Aorta (tissue), 5 donors: ENCODE measurements at regions not wholly inside any gene's neighbourhood (a gene's known extent, or its start where the extent isn't known, plus 50 kb on each side); places are given as distances from the start of the nearest gene placed in this dataset.
A peak's percentile ranks its signal among the peaks of the same experiment; 100 is the strongest.

Experiments used
- ATAC-seq: fragments of 200-7000 bp; cut with Tn5 transposase; one replicate; pipeline ENCODE4 v1.9.1; 2022; ENCODE audit warnings: moderate library complexity; ENCODE audit not compliant: low FRiP score
- DNase-seq, 2 donors: peaks; one replicate each; pipeline ENCODE4 v3.0.0-alpha.2; 2020
- H3K27ac ChIP-seq, 2 donors: one replicate each; pipeline ENCODE4 v1.5.1; 2013; ENCODE audit warnings: low read length in 2 of 2, mild to moderate bottlenecking in 2 of 2, moderate library complexity in 2 of 2, control low read depth in 1 of 2, inconsistent platforms in 1 of 2, low read depth in 1 of 2
- H3K27me3 ChIP-seq, 2 donors: one replicate each; pipeline ENCODE4 v1.6.1; 2013; ENCODE audit warnings: control low read depth in 1 of 2, low read length in 1 of 2, mild to moderate bottlenecking in 1 of 2, moderate library complexity in 1 of 2; ENCODE audit not compliant: insufficient read depth in 2 of 2, control insufficient read depth in 1 of 2
- H3K36me3 ChIP-seq, 2 donors: one replicate each; pipeline ENCODE4 v1.6.1; 2013; ENCODE audit warnings: control low read depth in 1 of 2, low read length in 1 of 2, mild to moderate bottlenecking in 1 of 2; ENCODE audit not compliant: insufficient read depth in 2 of 2, control insufficient read depth in 1 of 2
- H3K4me1 ChIP-seq, 2 donors: one replicate each; pipeline ENCODE4 v1.6.1; 2013; ENCODE audit warnings: low read length in 2 of 2, control low read depth in 1 of 2, mild to moderate bottlenecking in 1 of 2, moderate library complexity in 1 of 2; ENCODE audit not compliant: insufficient read depth in 2 of 2, control insufficient read depth in 1 of 2
- H3K4me3 ChIP-seq, 2 donors: one replicate each; pipeline ENCODE4 v1.5.1; 2013; ENCODE audit warnings: low read length in 2 of 2, control low read depth in 1 of 2, mild to moderate bottlenecking in 1 of 2
- H3K9me3 ChIP-seq: one replicate; pipeline ENCODE4 v1.6.1; 2013; ENCODE audit warnings: mild to moderate bottlenecking, low read length; ENCODE audit not compliant: control insufficient read depth
- WGBS, 2 donors: extraction: QIAGEN DNeasy Blood & Tissue Kit; methylation state at CpG; one replicate each; pipeline ENCODE4 v1.1.7; 2013; 5-methylcytosine and 5-hydroxymethylcytosine counted together
- intact Hi-C, 2 donors: fragments of 100-400 bp; cut with DNase I; formaldehyde crosslinking; loops; one replicate each; pipeline versions ENCODE4 v1.14.2 to v1.15.0; 2022
- donor health status: healthy with polysubstance abuse.
- donor health status: Bipolar disorder and iron deficiency.
- donor health status: DM: no; HTN: no; CAD: no.
- donor health status: DM: no; HTN: no; CAD: no.
- donor health status: DM: yes; HTN: yes; CAD: no.

DNA sequence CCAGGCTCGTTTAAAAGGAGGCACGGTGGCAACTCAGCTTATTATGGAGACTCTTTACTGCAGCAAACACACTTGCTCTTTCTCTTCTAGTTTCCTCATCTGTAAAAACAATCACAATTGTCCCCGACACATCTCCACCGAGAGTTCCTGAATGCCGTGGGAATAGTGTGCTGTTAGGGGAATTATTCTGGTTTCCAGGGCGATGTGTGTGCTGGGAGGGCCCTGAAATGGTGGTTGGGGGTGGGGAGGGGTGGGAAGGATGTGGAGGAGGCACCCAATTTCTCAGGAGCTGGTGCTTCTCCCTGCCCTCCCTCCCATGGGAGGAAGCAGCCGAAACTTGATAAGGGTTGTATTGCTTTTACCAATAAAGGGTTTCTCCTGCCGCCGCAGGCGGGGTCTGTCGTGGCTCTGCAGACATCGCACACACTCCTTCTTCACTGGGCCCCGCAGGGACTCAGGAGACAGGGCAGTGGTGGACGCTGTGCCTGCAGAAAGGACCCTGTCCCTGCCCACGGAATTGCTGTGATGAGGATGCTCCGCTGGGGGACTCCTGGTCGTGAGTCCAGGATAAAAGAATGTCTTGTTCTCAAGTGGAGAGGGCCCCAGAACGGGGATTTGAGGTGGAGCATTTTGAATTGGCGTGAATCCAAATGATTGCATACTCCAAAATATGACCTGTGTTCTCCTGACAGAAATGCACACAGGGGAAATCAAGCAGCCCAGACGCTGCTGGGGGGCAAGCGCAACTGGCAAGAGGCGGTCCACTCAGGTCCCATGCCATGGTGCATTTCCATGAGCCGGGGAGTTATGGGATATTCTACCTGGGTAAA, 119.2 kb downstream of the ACKR3 start:
- intact Hi-C loops: no loop called here
- WGBS, 2 donors: 47 to 64% methylated on average over 23 of the region's 23 CpGs
- DNase-seq: peak in 1 of 2 donors; percentile 62

DNA sequence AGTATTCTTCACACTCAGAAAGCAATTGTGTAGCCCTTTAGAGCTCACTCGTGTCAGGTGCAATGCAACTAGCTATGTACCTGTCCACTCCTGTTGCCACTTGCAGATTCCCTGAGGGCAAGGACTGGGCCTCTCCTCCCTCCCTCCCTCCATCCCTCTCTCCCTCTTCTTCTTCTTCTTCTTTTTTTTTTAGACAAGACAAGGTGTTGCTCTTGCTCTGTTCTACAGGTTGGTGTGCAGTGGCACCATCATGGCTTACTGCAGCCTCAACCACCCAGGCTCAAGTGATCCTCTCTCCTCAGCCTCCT, 119.7 kb downstream of the ACKR3 start:
- H3K36me3 ChIP-seq: no peaks in the 10 kb centered on the region
- H3K27me3 ChIP-seq: no peaks in the 10 kb centered on the region
- H3K9me3 ChIP-seq: no peaks in the 10 kb centered on the region
- H3K27ac ChIP-seq: no peak overlapping the region
- DNase-seq: no peak
- H3K4me3 ChIP-seq: no peak overlapping the region
- no peak for ATAC-seq
- H3K4me1 ChIP-seq: no peaks in the 10 kb centered on the region
- 88% methylated on average over 1 of the region's 1 CpG for WGBS, 2 donors
- intact Hi-C loops: no loop called here

More for the DNA sequence above, 119.2 kb downstream of the ACKR3 start:
- H3K27ac ChIP-seq: no peak overlapping the region
- H3K4me3 ChIP-seq: no peak overlapping the region
- no peaks in the 10 kb centered on the region for H3K27me3 ChIP-seq
- no peaks in the 10 kb centered on the region for H3K4me1 ChIP-seq
- no peaks in the 10 kb centered on the region for H3K9me3 ChIP-seq
- no peaks in the 10 kb centered on the region for H3K36me3 ChIP-seq
- no peak for ATAC-seq

- no peak overlapping the region for H3K4me3 ChIP-seq
- H3K27ac ChIP-seq: no peak overlapping the region
- no peaks in the 10 kb centered on the region for H3K27me3 ChIP-seq
- WGBS, 2 donors: 76 to 85% methylated on average over 3 of the region's 3 CpGs
- no peaks in the 10 kb centered on the region for H3K9me3 ChIP-seq
- H3K4me1 ChIP-seq: no peaks in the 10 kb centered on the region
- DNase-seq (no peak), ATAC-seq (no peak)
- intact Hi-C loops: no loop called here
- H3K36me3 ChIP-seq: no peaks in the 10 kb centered on the region
Observed at GRCh38 chr2:236689981-236690380, 120.4 kb downstream of the ACKR3 start.

- DNase-seq (no peak), ATAC-seq (no peak)
- no peaks in the 10 kb centered on the region for H3K4me1 ChIP-seq
- 92 to 97% methylated on average over 3 of the region's 3 CpGs for WGBS, 2 donors
- H3K27ac ChIP-seq: no peak overlapping the region
- intact Hi-C loops: no loop called here
- no peak overlapping the region for H3K4me3 ChIP-seq
- no peaks in the 10 kb centered on the region for H3K27me3 ChIP-seq
- no peaks in the 10 kb centered on the region for H3K36me3 ChIP-seq
- H3K9me3 ChIP-seq: no peaks in the 10 kb centered on the region
Observed at GRCh38 chr2:236690726-236691125, 121.1 kb downstream of the ACKR3 start.

- DNase-seq: peak in 1 of 2 donors; percentile 67
- no peaks in the 10 kb centered on the region for H3K9me3 ChIP-seq
- intact Hi-C loops: no loop called here
- 77 to 78% methylated on average over 6 of the region's 6 CpGs for WGBS, 2 donors
- H3K27ac ChIP-seq: no peak overlapping the region
- H3K4me1 ChIP-seq: no peaks in the 10 kb centered on the region
- no peaks in the 10 kb centered on the region for H3K27me3 ChIP-seq
- no peaks in the 10 kb centered on the region for H3K36me3 ChIP-seq
- ATAC-seq: no peak
- H3K4me3 ChIP-seq: no peak overlapping the region
Observed at GRCh38 chr2:236691799-236692167, 122.2 kb downstream of the ACKR3 start.

DNA sequence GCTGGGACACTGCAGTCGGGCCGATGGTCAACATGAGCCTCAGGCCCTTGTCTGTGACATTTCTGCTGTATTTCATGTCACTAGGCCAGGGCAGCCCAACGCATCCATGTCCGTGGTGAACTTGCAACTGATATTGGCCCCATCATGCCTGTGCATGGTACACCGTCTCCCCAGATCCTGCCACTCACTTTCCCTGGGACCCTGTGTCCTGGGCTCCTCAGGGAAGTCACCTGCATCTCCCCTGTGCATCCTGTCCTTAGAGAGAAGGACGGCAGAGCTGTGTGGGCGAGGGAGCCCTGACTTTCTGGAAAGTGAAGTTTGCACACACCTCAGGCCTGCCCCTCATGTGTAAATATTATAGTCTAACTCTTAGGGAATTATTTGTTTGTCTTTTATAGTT, 123.3 kb downstream of the ACKR3 start:
- H3K4me3 ChIP-seq: no peak overlapping the region
- no peak overlapping the region for H3K27ac ChIP-seq
- no peaks in the 10 kb centered on the region for H3K36me3 ChIP-seq
- no peaks in the 10 kb centered on the region for H3K27me3 ChIP-seq
- ATAC-seq (no peak), DNase-seq (peak in 1 of 2 donors; percentile 20)
- no peaks in the 10 kb centered on the region for H3K4me1 ChIP-seq
- 92 to 97% methylated on average over 7 of the region's 7 CpGs for WGBS, 2 donors
- intact Hi-C loops: no loop called here
- H3K9me3 ChIP-seq: no peaks in the 10 kb centered on the region

DNA sequence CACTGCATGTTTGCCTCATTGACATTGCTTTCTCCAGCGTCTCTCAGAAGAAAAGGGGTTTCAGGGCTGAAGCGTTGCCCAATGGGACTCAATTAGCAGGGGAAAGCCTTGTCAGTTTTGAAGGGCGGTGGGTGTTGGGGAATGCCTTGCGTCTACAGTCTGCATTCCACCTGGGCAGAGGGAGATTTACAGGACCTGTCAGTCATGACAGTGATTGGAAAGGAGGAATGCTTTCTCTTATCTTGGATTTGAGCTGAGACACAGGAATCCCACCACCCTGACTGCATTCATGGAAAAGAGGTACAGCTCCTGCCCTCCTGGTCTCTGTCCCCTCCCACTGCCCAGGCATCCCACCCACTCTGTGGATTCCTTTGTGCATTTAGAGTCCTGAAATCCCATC, 123.9 kb downstream of the ACKR3 start:
- no peak for DNase-seq
- no peak overlapping the region for H3K27ac ChIP-seq
- intact Hi-C loops: no loop called here
- H3K36me3 ChIP-seq: no peaks in the 10 kb centered on the region
- no peak for ATAC-seq
- no peaks in the 10 kb centered on the region for H3K27me3 ChIP-seq
- WGBS, 2 donors: 97 to 99% methylated on average over 4 of the region's 4 CpGs
- H3K9me3 ChIP-seq: no peaks in the 10 kb centered on the region
- H3K4me3 ChIP-seq: no peak overlapping the region
- no peaks in the 10 kb centered on the region for H3K4me1 ChIP-seq

- ATAC-seq (no peak), DNase-seq (peak in 1 of 2 donors; percentile 54)
- intact Hi-C loops: no loop called here
- no peaks in the 10 kb centered on the region for H3K4me1 ChIP-seq
- H3K27me3 ChIP-seq: no peaks in the 10 kb centered on the region
- no peak overlapping the region for H3K4me3 ChIP-seq
- WGBS, 2 donors: 93 to 95% methylated on average over 10 of the region's 10 CpGs
- H3K27ac ChIP-seq: no peak overlapping the region
- H3K36me3 ChIP-seq: no peaks in the 10 kb centered on the region
- no peaks in the 10 kb centered on the region for H3K9me3 ChIP-seq
Observed at GRCh38 chr2:236694146-236694888, 124.7 kb downstream of the ACKR3 start.

- WGBS, 2 donors: 60 to 65% methylated on average over 3 of the region's 3 CpGs
- Histone ChIP-seq H3K4me3 (no peak overlapping the region), H3K27ac (no peak overlapping the region), H3K9me3 (no peaks in the 10 kb centered on the region), H3K27me3 (no peaks in the 10 kb centered on the region), H3K4me1 (no peaks in the 10 kb centered on the region), H3K36me3 (no peaks in the 10 kb centered on the region)
- ATAC-seq (no peak), DNase-seq (no peak)
- intact Hi-C loops: no loop called here
Observed at GRCh38 chr2:236696834-236697233, 127.2 kb downstream of the ACKR3 start.
